ENCODE measurements at regions not wholly inside any gene's neighbourhood (a gene's known extent, or its start where the extent isn't known, plus 50 kb on each side); places are given as distances from the start of the nearest gene placed in this dataset.

GRCh38 chr6:86251106-86251505 lies 608.4 kb upstream of the SYNCRIP start:
- H3K14ac ChIP-seq (ENCODE audit: insufficient read depth, low read length) = no peak overlapping the region
- no peak overlapping the region for H4K5ac ChIP-seq (ENCODE audit: insufficient read length, low read depth, low read length)
- no peak overlapping the region for H3K9ac ChIP-seq (ENCODE audit: extremely low read depth, insufficient read length, low read length)
- no peaks in the 10 kb centered on the region for H4K20me1 ChIP-seq (ENCODE audit: control insufficient read depth, insufficient read depth, insufficient read length)
- H3K56ac ChIP-seq (ENCODE audit: insufficient read length, low read depth, low read length) = no peak overlapping the region
- H2AK5ac ChIP-seq (ENCODE audit: insufficient read length, low read length) = no peak overlapping the region
- H3K9me3 Mint-ChIP-seq = peaks cover 4 to 18% of the 10 kb centered on the region in 2 experiments; a peak in 4 of 5 replicates
- DNase-seq = no peak
- H2BK20ac ChIP-seq (ENCODE audit: low read depth, low read length, poor library complexity, severe bottlenecking) = no peak overlapping the region
- TF ChIP-seq CTCF (conservative IDR thresholded peaks at IDR 0.05) = no peak
- no peaks in the 10 kb centered on the region for H3K9me3 ChIP-seq (ENCODE audit: control insufficient read depth, low read depth, low read length)
- H2BK15ac ChIP-seq (ENCODE audit: low read depth, low read length) = no peak overlapping the region
- no peaks in the 10 kb centered on the region for H3K27me3 ChIP-seq (ENCODE audit: insufficient read depth, low read length)
- H3K4me2 ChIP-seq (ENCODE audit: insufficient read depth, insufficient read length, low read length) = no peak overlapping the region
- no peaks in the 10 kb centered on the region for H3K36me3 Mint-ChIP-seq (ENCODE audit: insufficient read depth in 1 of 3, low read depth in 3 of 3)
- H3K27ac Mint-ChIP-seq = no peak overlapping the region
- H2BK120ac ChIP-seq (ENCODE audit: low read depth, low read length, poor library complexity, severe bottlenecking) = no peak overlapping the region
- H3K79me1 ChIP-seq (ENCODE audit: insufficient read depth, low read depth, low read length, poor library complexity, severe bottlenecking) = no peaks in the 10 kb centered on the region
- WGBS (ENCODE audit: extremely low coverage, insufficient read length, low lambda C conversion rate) = no CpG with 5 or more reads among the region's 1 CpG
- H3K4ac ChIP-seq (ENCODE audit: low read depth, low read length) = no peak overlapping the region
- no peak overlapping the region for H3K23ac ChIP-seq (ENCODE audit: insufficient read length, low read depth, low read length)
- H2BK12ac ChIP-seq (ENCODE audit: insufficient read length, low read depth, low read length) = no peak overlapping the region
- no peaks in the 10 kb centered on the region for H3K23me2 ChIP-seq (ENCODE audit: insufficient read length, low read depth, low read length, poor library complexity, severe bottlenecking)
- H3K4me1 ChIP-seq (ENCODE audit: insufficient read depth, low read length) = no peaks in the 10 kb centered on the region
- H3K18ac ChIP-seq (ENCODE audit: insufficient read length, low read depth, low read length) = no peak overlapping the region
- H4K91ac ChIP-seq (ENCODE audit: insufficient read length, low read depth, low read length) = no peak overlapping the region
- H2BK5ac ChIP-seq (ENCODE audit: insufficient read length, low read length) = no peak overlapping the region
- H3K27ac ChIP-seq (ENCODE audit: insufficient read length, low read depth, low read length) = no peak overlapping the region
- H3K4me1 Mint-ChIP-seq = no peaks in the 10 kb centered on the region
- no peak overlapping the region for H3K4me3 Mint-ChIP-seq
- no peak overlapping the region for H3T11ph ChIP-seq (ENCODE audit: low read length)
- no peaks in the 10 kb centered on the region for H3K27me3 Mint-ChIP-seq (ENCODE audit: low read depth)
- no peak overlapping the region for H2AFZ ChIP-seq (ENCODE audit: low read length)
- H4K8ac ChIP-seq (replicated peaks; ENCODE audit: insufficient read length, low read depth, low read length) = no peak overlapping the region
- no peaks in the 10 kb centered on the region for H3K79me2 ChIP-seq (ENCODE audit: insufficient read depth, low read length)
